ENCODE measurements at regions not wholly inside any gene's neighbourhood (a gene's known extent, or its start where the extent isn't known, plus 50 kb on each side); places are given as distances from the start of the nearest gene placed in this dataset.

DNA sequence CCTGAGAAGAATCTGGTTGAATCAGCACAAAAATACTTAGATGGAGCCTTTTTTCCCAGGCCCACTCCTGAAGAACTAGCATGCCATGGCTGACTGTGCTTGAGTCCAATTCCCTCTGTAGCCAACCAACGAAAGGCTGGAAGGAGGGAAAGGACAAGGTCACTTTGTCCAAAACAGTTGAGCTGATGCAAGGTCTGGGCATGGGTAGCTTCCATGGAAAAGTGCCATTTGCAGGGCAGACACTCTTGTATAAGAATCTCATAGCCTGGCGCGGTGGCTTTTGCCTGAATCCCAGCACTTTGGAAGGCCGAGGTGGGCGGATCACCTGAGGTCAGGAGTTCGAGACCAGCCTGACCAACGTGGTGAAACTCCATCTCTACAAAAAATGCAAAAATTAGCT lies 125.0 kb upstream of the LGSN start:
- Histone ChIP-seq H3K27ac (no peak overlapping the region), H3K9me3 (no peaks in the 10 kb centered on the region), H3K4me3 (no peak overlapping the region), H3K27me3 (no peaks in the 10 kb centered on the region), H3K4me1 (peaks cover 0 to 4% (median 4%) of the 10 kb centered on the region in 3 donors), H3K36me3 (no peaks in the 10 kb centered on the region)
- TF ChIP-seq, protein P1, sequence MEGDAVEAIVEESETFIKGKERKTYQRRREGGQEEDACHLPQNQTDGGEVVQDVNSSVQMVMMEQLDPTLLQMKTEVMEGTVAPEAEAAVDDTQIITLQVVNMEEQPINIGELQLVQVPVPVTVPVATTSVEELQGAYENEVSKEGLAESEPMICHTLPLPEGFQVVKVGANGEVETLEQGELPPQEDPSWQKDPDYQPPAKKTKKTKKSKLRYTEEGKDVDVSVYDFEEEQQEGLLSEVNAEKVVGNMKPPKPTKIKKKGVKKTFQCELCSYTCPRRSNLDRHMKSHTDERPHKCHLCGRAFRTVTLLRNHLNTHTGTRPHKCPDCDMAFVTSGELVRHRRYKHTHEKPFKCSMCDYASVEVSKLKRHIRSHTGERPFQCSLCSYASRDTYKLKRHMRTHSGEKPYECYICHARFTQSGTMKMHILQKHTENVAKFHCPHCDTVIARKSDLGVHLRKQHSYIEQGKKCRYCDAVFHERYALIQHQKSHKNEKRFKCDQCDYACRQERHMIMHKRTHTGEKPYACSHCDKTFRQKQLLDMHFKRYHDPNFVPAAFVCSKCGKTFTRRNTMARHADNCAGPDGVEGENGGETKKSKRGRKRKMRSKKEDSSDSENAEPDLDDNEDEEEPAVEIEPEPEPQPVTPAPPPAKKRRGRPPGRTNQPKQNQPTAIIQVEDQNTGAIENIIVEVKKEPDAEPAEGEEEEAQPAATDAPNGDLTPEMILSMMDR (IDR thresholded peaks at IDR 0.05) = no peak
- DNase-seq (no peak), ATAC-seq (no peak), FAIRE-seq (no peak)
- intact Hi-C loops (cut with DNase I) = no loop called here
- WGBS, 2 donors = 83 to 89% methylated on average over 7 of the region's 7 CpGs

DNA sequence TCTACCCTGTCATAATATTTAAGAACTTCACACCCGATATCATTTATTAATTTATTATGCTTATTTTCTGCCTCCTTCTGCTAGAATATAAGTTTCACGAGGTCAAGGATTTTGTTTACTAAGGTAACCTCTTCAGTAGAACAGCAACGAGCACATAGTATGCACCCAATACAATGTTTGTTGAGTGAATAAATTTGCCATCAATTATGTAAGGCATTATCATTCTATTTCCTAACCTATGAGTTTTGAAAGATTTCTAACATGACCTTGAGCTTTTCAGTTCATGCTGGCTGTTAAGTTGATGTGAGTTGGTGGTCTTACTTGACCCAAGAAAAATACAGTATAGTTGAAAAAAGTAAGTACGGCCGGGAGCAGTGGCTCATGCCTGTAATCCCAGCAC lies 125.9 kb upstream of the LOC128125822 start:
- no peak for FAIRE-seq
- Histone ChIP-seq H3K36me3 (no peaks in the 10 kb centered on the region), H3K4me1 (peaks cover 0 to 4% (median 4%) of the 10 kb centered on the region in 3 donors), H3K27me3 (no peaks in the 10 kb centered on the region), H3K4me3 (no peak overlapping the region), H3K27ac (no peak overlapping the region), H3K9me3 (no peaks in the 10 kb centered on the region)
- DNase-seq = no peak
- intact Hi-C loops (cut with DNase I) = no loop called here
- no peak for ATAC-seq
- 85 to 86% methylated on average over 5 of the region's 5 CpGs for WGBS, 2 donors
- TF ChIP-seq, protein P1 (IDR thresholded peaks at IDR 0.05) = no peak

DNA sequence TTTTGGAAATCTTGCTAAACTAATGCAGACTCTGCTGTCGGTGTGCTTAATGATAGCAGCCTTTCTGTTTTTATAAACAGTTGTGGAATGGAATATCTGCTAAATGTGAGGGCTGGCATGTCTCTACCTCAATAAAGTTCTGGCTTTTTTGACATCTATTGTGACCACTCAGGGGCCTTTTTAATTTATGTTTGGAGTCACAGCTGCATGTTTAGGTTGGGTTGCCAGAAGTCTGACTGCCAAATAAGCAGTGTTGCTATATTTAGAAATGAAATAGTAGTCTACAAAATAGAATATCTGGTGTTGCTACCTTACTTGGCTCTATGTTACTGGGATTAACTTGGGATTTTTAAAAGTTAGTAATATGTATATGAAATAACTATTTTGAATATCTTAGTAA lies 125.1 kb upstream of the LOC128125822 start:
- intact Hi-C loops (cut with DNase I) = no loop called here
- Histone ChIP-seq H3K4me1 (peaks cover 0 to 4% (median 4%) of the 10 kb centered on the region in 3 donors), H3K9me3 (no peaks in the 10 kb centered on the region), H3K27me3 (no peaks in the 10 kb centered on the region), H3K36me3 (no peaks in the 10 kb centered on the region), H3K27ac (no peak overlapping the region), H3K4me3 (no peak overlapping the region)
- FAIRE-seq (no peak), ATAC-seq (peak; percentile 54 to 88 (median 65)), DNase-seq (no peak)
- TF ChIP-seq, protein P1 (IDR thresholded peaks at IDR 0.05) = no peak
- 29 to 31% methylated on average over 1 of the region's 1 CpG for WGBS, 2 donors

DNA sequence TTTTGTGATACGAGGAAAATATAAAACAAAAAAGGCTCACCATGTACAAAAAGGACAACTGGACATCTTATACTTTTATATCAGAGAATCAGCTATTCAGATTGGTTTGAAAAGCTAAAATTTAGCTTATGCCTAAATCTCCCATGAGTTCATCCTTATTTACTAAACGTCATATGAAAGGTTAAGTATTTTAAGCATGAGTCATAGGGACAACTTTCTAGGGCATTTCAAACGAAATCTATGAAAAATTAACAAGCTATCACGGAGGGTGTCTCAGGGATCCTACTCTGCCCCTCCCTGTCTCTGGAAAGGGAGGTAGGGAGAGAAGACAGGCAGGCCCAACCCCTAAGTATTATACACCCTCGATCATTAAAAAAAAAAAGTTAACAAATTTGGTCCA lies 124.1 kb upstream of the LOC128125822 start:
- 40 to 50% methylated on average over 5 of the region's 5 CpGs for WGBS, 2 donors
- H3K27ac ChIP-seq = no peak overlapping the region
- no peaks in the 10 kb centered on the region for H3K27me3 ChIP-seq
- FAIRE-seq (no peak), ATAC-seq (no peak), DNase-seq (no peak)
- H3K9me3 ChIP-seq = no peaks in the 10 kb centered on the region
- no peaks in the 10 kb centered on the region for H3K36me3 ChIP-seq
- H3K4me1 ChIP-seq = peaks cover 0 to 11% (median 7%) of the 10 kb centered on the region in 3 donors
- no peak overlapping the region for H3K4me3 ChIP-seq
- intact Hi-C loops (cut with DNase I) = no loop called here
- TF ChIP-seq, protein P1 (IDR thresholded peaks at IDR 0.05) = no peak

DNA sequence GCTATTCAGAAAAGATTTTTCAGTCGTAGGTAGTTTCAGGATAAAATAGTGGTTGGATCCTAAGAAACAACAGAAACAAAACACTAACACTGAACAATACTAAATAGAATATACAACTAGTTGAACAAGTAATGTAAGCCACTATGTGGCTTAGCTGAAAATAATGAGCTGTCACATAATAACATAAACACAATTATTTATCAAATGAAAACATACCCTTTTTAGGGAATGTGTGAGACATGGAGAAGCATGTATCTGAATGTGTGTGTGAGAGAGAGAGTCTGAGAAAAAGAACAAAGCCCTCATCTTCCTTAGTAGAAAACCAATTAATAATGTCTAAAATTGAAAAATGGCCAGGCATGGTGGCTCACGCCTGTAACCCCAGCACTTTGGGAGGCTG lies 122.6 kb upstream of the LOC128125822 start:
- Histone ChIP-seq H3K36me3 (no peaks in the 10 kb centered on the region), H3K9me3 (no peaks in the 10 kb centered on the region), H3K4me3 (no peak overlapping the region), H3K4me1 (peaks cover 0 to 12% (median 8%) of the 10 kb centered on the region in 3 donors), H3K27me3 (no peaks in the 10 kb centered on the region), H3K27ac (no peak overlapping the region)
- no peak for DNase-seq
- no peak for FAIRE-seq
- intact Hi-C loops (cut with DNase I) = no loop called here
- WGBS, 2 donors = 92 to 94% methylated on average over 2 of the region's 2 CpGs
- TF ChIP-seq, protein P1 (IDR thresholded peaks at IDR 0.05) = no peak
- no peak for ATAC-seq

All from pancreas (tissue), 10 donors.